ENCODE measurements at regions not wholly inside any gene's neighbourhood (a gene's known extent, or its start where the extent isn't known, plus 50 kb on each side); places are given as distances from the start of the nearest gene placed in this dataset.

GRCh38 chr6:21426841-21427490, 166.6 kb upstream of the SOX4 start:
- Histone ChIP-seq H3K36me3 (ENCODE audit: control insufficient read depth, insufficient read depth, low read length) (no peaks in the 10 kb centered on the region), H3K9me3 (ENCODE audit: control insufficient read depth, insufficient read depth, low read depth, low read length) (peaks cover 3% of the 10 kb centered on the region; the same call in 1 of the 2 replicates), H3K27ac (ENCODE audit: low read length) (no peak overlapping the region), H3K4me1 (ENCODE audit: control insufficient read depth, insufficient read depth, low read length) (no peaks in the 10 kb centered on the region), H3K4me3 (ENCODE audit: low read depth in 2 of 2, low read length in 2 of 2) (no peak overlapping the region), H3K27me3 (ENCODE audit: control insufficient read depth, insufficient read depth, low read length) (no peaks in the 10 kb centered on the region)
- ATAC-seq (no peak), DNase-seq (ENCODE audit: low read depth, low spot score) (no peak)
- in situ Hi-C loops (cut with HindIII; ENCODE audit: low pct_unique_long_range_greater_than_20kb, low sequenced_read_pairs), result no loop called here
- TF ChIP-seq SIN3A (IDR thresholded peaks at IDR 0.05; ENCODE audit: borderline replicate concordance, insufficient read depth, low read depth, low read length) (no peak), REST (IDR thresholded peaks at IDR 0.05; ENCODE audit: insufficient read depth in 1 of 2, low read depth in 2 of 2, low read length in 1 of 2) (no peak), CTCF (IDR thresholded peaks at IDR 0.05) (no peak), TCF7L2 (IDR thresholded peaks at IDR 0.05; ENCODE audit: low read depth, low read length) (no peak), POLR2AphosphoS5 (IDR thresholded peaks at IDR 0.05; ENCODE audit: low read depth, low read length) (no peak)
- intact Hi-C loops (cut with micrococcal nuclease; ENCODE audit: unreplicated experiment), result no loop called here
- CTCF ChIA-PET, result no interaction called here
- no TSS peak for BruUV-seq (replicated peaks)
- POLR2A ChIA-PET, result no interaction called here

GRCh38 chr6:21429291-21429690, 164.3 kb upstream of the SOX4 start:
- ChIA-PET CTCF (no interaction called here), POLR2A (no interaction called here)
- no peaks in the 10 kb centered on the region for H3K4me1 ChIP-seq (ENCODE audit: control insufficient read depth, insufficient read depth, low read length)
- DNase-seq (ENCODE audit: low read depth, low spot score), result no peak
- no peak overlapping the region for H3K4me3 ChIP-seq (ENCODE audit: low read depth in 2 of 2, low read length in 2 of 2)
- H3K27me3 ChIP-seq (ENCODE audit: control insufficient read depth, insufficient read depth, low read length), result no peaks in the 10 kb centered on the region
- no peak overlapping the region for H3K27ac ChIP-seq (ENCODE audit: low read length)
- H3K9me3 ChIP-seq (ENCODE audit: control insufficient read depth, insufficient read depth, low read depth, low read length), result peaks cover 3% of the 10 kb centered on the region; the same call in 1 of the 2 replicates
- no peak for TF ChIP-seq POLR2AphosphoS5 (IDR thresholded peaks at IDR 0.05; ENCODE audit: low read depth, low read length)
- TF ChIP-seq REST (IDR thresholded peaks at IDR 0.05; ENCODE audit: insufficient read depth in 1 of 2, low read depth in 2 of 2, low read length in 1 of 2), result no peak
- TF ChIP-seq CTCF (IDR thresholded peaks at IDR 0.05), result no peak
- TF ChIP-seq TCF7L2 (IDR thresholded peaks at IDR 0.05; ENCODE audit: low read depth, low read length), result no peak
- no peak for TF ChIP-seq SIN3A (IDR thresholded peaks at IDR 0.05; ENCODE audit: borderline replicate concordance, insufficient read depth, low read depth, low read length)
- no TSS peak for BruUV-seq (replicated peaks)
- in situ Hi-C loops (cut with HindIII; ENCODE audit: low pct_unique_long_range_greater_than_20kb, low sequenced_read_pairs) (no loop called here), intact Hi-C loops (cut with micrococcal nuclease; ENCODE audit: unreplicated experiment) (no loop called here)
- no peaks in the 10 kb centered on the region for H3K36me3 ChIP-seq (ENCODE audit: control insufficient read depth, insufficient read depth, low read length)
- ATAC-seq, result no peak; the same call in 1 of the 2 replicates
